Stimulated activated CD4-positive, alpha-beta T cell treated with anti-CD3 and anti-CD28 coated beads, TNF-alpha, amount 100 ng/mL, for 24 hours (primary cell): ENCODE measurements at regions not wholly inside any gene's neighbourhood (a gene's known extent, or its start where the extent isn't known, plus 50 kb on each side); places are given as distances from the start of the nearest gene placed in this dataset.
"Not testable (repeated sequence)": the region's sequence is repeated elsewhere in the genome, so short reads cannot be mapped to it uniquely, and the experiment has no call there.

Experiments
- DNase-seq, 3 experiments: peaks; one replicate each; pipeline ENCODE4 v3.0.0-alpha.2; 2020; ENCODE audit warnings: low read depth in 3 of 3

DNA sequence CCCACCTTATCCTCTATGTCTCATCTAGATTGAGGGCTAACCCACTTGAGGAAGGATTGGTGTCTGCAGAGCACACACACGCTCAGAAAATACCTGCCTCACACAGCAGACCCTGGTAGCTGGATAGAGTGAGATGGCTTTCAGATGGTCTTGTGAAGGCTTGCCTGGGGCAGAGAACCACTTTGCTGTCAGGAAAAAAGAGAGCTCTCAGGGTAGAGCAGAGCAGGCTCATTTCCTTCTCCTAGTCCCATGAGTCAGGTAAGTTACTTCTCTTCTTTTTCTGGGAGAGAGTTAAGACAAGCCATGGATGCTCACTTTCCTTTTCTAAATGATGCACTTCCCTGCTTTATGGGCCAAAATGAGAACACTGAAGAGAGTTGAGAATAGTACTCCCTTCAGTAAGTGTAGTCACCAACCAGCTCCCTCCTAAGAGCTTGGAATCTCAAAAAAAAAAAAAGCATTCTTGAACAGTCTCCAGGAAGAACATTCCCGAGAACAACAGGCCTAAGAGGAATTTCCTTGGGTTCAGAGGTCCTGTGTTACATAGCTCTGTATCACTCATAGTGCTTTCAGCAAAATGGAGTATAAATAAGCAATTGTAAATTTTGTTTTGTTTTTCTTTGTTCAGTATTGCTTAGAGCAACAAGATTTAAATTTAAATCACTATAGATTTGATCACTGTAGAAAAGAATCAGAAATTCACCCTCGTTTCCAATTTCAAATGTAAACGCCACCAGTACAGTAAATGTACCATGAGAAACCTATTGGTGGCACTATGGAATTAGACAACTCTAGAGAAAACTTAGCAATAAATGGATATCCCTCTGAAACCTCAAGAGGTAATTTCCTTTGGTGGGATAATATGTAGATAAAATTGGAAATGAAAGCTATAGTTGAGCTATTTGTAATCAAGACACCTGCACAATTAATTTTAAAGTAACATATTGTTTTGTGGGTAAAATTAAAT, 530.3 kb downstream of the RFPL4B start:
- no peak for DNase-seq

DNA sequence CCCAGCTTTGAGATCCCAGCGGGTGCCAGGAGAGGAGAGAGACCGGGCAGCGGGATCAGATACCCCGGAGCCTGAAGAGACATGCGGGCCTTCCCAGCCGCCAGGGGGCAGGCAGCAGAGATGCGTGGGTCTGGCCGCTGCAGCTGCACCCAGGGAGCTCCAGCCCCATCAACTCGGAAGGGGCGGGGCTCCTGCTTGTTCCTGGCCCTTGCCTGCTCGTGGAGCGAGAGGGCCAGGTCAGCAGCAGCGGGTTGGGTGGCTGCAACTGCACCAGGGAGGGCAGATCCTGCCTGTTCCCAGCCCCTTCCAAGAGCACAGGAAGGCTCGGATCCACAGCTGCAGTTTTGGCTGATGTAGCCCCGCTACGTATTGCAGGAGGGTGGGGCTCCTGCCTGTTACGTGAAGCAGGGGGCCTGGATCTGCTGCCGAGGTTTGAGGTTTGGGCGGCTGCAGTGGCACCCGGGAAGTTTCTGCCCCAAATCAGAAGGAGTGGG, 532.8 kb downstream of the RFPL4B start:
- no peak for DNase-seq

DNA sequence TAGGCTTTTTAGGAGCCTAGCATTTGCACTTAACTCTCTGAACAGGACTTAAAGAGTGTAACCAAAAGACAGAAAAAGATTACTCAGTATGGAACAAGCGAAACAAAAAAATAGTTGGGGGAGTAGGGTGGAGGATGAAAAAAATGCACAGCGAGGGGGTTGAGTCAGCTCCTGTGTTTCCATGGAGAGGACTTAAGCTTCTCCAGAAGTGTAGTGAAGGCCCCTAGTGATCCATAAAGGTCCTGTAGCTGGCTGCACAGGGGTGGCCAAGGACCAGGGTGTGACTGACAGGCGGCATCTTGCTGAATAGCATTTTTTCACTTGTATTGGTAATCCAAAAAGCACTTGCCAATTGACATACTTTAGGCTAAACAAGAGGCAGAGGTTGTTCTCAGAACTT, 533.9 kb downstream of the RFPL4B start:
- DNase-seq, result no peak

DNA sequence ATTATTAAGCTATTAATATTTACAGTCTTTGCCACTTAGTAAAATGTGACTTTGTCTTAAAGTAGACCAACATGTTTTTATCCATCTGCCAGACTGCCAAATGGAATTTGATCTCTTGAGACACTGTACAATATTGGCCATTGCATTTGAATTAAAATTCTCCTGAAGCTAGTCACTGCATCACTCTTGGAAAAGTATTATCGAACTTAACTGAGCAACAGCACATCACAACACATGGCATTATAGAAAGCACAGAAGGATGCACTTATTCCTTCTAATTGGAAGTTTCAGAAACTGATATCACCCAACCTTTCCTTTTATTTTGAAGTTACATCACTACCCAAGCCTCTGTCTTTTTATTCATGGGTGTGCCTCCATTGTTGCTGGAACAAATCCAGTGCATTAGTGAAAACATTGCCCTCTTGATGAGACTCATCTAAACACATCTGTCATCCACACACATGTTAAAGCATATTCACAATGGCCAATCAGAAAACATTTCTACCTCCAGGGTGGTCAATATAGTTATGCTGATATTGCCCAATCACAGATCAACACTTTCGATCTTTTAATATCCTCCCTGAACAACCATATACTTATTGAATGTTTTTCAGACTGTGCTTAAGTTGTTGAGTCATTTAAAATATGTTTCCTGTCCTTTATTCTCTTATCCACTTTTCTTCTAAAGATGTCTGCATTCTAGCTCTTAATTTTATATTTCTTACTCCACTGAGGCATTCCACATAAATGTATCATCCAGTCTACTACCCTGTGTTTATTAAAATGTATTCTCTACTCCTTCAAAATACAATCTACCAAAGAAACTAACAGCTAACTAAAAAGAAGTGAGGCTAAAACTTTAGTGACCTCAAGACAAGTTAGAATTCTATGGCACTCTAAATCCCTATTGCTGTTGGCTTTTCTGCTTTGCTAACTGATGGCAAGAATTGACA, 535.0 kb downstream of the RFPL4B start:
- DNase-seq, result no peak

DNA sequence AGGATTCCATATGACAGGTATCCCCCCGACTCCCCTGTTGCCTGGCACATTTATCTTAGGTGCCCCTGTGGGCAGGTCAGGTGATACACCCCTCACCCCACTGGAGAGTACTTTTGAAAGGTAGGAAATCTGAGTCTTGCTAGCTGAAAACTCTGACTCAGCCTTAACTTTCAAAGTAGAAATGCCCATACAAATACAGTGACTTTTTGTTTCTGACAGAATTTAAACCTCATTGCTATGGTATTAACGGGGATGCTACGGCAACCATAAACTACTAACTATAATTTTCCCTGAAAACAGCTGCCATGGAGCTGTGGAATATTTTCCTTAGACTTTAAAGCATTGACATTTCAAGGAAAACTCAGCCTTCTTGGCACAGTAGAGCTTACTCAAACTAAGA, 536.0 kb downstream of the RFPL4B start:
- no peak for DNase-seq

DNA sequence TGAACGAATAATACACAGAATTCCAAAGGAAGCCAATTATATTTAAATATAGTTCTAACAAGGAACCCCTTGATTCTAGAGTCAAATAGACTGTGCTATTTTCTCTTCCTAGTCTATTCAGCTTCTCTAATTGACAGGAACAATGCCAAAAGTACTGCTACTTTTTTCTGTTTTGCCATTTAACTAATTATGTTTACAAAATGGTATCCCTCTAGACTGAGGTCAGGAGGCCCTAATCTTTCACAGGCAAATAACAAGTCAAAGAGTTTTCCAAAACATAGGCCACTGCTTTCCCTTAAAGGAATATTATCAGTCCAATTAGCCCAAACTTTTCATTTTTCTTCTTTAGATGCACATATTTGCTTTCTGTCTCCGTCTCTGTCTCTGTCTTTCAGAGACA, 539.3 kb downstream of the RFPL4B start:
- no peak for DNase-seq

DNA sequence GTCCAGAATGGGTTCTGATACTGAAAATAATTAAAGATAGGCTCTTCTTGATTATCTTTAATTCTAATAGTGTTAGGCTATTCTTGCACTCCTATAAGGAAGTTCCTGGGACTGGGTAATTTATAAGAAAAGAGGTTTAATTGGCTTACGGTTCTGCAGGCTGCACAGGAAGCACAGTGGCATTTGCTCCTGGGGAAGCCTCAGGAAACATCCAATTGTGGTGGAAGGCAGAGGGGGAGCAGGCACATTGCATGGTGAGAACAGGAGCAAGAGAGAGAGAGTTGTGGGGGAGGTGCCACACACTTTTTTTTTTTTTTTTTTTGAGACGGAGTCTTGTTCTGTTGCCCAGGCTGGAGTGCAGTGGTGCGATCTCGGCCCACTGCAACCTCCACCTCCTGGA, 540.3 kb downstream of the RFPL4B start:
- not testable (repeated sequence) for DNase-seq

DNA sequence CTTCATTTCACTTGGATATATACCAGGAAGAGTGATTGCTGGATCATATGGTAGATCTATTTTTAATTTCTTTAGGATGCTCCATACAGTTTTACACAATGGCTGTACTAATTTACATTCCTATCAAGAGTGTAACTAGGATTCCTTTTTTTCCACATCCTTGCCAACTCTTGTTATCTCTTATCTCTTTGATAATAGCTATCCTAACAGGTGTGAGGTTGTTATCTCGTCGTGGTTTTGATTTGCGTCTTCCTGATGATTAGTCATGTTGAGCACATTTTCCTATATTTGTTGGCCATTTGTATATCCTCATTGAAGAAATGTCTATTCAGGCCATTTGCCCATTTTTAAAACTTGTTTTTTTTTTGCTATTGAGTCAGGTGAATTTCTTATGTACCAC, 552.4 kb downstream of the RFPL4B start:
- DNase-seq, result no peak

DNA sequence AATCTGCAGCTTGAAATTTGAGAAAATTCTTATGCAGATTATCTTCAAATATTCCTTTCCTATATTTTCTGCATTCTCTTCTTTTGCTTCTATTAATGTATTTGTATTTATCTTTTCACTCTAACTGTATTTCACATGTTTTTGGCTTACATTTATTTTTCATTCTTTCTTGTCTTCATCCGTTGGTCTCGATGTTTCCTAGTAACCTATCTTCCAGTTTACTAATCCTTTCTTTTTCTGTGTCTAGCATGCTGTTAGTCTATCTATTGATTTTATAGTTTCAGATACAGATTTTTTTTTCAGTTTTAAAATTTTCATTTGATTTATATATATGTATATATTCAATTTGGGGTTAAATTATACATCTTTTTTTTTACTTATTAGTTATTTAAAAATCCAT, 556.2 kb downstream of the RFPL4B start:
- DNase-seq, result no peak

DNA sequence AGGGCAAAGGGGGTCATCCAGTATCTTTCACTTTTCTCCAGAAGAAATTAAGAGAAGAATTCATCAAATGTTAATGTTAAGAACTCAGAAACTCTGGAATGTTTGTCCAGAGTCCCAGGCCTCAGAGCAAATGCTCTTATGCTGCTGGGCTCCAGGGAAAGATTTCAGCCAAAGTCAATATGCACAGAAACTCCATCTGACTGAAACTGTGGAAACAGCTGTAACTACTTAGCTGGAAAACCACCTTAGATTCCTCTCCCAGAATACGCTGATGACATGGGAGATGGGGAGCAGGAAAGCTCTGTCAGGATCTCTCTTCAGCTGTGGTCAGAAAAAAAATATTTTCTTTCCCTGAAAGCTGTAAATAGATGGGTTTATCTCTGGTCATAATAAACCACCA, 559.6 kb downstream of the RFPL4B start:
- DNase-seq, result no peak

DNA sequence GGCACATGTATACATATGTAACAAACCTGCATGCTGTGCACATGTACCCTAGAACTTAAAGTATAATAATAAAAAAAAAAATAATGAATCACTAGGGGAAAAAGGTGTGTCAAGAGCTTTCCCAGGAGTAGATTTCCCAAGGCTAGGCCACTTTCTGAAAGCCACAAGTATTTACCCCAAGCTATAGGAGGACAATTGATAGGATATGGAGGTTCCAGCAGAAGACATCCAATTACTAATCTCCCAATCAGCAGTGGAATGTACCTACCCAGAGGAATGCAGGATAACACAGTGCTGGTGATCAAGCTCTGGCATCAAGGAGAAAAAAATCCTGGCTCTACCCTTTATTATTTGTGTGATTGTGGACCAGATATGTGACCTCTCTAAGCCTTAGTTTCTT, 562.7 kb downstream of the RFPL4B start:
- DNase-seq, result no peak

DNA sequence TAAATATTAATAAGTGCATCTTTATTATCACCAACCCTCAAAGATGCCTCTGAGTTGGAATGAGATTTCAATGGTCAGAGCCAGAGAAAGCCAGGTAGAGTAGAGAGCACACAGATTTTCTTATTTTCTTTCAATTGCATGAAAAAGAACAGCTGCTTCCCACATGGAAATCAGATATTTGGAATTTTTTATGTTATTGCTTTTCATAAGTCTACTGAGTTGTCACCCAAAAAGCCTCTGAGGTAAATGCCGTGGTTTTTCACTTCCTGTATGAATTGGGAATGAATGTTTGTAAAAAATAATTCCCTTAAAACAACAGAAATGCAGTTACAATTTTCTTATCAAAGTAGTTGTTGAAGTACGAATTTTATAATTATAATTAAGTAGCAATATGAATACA, 563.1 kb downstream of the RFPL4B start:
- no peak for DNase-seq

DNA sequence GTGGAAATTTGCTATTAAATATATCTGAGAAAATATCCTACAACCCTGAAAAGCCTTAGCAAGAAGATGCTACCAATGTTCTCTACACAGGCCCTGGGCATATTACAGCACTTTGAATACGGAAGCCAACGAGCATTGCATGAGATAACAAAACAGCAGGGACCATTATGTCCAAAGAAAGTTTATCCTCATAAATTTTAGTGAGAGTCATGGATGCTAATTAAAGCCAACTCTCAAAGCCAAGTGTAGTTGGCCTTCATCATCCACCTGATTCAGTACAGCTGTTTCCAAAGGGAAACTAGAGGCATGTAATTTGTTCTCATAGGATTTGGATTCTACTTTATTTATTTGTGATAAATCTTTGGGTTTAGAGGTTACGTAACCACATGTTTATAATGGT, 564.8 kb downstream of the RFPL4B start:
- no peak for DNase-seq

DNA sequence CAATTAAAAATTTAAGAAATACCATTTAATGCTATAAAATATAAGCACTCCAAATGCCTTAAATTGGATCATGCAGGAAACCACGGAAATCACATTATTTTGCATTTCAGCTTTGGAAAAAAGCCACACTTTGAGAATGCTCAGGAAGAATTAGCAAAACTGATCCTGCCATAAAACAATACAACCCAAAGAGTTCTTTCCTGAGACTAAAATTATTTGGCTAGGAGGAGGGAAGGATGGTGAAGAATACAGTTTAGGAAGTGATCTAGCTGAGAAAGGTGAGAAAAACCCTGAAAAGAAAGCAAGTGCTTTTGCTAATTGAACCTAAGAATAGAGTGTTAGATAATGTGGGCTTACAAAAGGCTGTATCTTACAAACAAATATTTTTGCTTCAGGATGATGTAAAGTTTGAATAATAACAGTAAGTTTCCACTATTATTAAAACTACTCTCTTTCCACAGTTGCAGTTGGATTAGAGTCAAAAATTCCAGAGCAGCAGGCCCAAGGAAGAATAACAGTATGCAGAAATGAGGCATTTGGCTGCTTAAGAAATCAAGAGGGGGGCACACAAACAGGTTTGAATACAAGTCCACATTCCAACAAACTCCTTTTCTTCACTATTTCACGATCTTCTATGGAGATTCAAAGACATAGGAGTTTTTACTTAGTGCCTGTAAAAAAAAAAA, 565.4 kb downstream of the RFPL4B start:
- DNase-seq, result no peak

DNA sequence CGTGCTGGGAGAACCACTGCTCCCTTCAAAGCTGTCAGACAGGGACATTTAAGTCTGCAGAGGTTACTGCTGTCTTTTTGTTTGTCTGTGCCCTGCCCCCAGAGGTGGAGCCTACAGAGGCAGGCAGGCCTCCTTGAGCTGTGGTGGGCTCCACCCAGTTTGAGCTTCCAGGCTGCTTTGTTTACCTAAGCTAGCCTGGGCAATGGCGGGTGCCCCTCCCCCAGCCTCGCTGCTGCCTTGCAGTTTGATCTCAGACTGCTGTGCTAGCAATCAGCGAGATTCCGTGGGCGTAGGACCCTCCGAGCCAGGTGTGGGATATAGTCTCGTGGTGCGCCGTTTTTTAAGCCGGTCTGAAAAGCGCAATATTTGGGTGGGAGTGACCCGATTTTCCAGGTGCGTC, 572.6 kb downstream of the RFPL4B start:
- not testable (repeated sequence) for DNase-seq

DNA sequence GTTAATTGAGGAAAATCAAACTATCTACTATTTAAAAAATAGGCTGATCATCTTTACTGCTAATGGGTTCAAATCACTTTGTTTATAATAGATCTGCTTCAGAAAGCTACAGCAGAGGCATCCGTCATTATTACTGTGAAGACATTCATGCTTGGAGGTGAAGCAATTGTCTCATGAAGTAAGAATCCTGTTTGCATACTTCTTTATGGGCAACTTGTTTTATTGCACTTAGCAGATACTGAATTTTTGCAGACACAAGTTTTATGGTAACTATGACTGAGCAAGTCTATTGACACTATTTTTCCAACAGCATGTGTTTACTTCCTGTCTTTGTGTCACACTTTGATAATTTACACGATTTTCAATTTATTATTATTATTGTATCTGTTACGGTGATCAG, 573.9 kb downstream of the RFPL4B start:
- no peak for DNase-seq

DNA sequence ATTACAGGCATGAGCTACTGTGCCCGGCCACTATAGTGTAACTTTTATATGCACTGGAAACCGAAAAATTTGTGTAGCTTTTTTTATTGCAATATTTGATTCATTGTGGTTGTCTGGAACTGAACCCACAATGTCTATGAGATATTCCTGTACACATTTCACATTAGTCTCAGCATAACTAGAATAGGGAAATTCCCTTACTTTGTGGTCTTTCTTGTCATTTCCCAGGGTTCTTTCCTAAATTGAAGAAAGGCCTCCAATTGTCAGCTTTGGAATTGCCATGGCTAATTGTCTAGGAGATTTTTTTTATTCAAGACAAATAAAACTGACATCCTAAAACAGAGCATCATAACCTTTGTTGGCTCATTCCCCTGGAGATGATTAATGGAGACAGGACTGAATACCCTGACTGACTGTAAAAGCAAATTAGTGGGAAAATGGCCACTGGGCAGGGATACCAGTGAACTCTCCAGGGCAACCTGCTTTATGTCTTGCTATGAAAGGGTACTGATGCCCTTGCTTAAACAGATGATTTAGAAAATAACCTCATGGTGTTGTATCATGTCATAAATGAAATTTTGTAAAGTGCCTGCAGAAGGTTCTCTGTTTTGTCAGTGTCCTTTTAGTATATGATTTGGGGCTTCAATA, 576.9 kb downstream of the RFPL4B start:
- no peak for DNase-seq

DNA sequence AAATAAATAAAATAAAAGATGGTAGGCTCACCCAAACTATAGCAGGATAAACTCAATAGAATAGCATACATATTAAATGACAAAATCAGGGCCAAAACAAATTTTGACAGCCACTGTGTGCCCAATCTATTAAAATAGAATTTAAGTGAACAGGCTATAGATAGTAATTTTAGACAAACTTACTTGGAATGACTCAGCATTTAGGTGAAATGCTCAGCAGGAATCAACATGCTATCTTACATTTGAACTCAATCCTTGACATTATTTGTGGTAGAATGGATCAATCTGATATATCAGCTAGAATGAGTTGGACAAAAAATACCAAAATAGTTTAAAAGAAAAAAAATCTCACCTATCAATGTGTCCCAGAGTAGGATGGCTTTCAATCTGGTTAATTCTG, 578.6 kb downstream of the RFPL4B start:
- no peak for DNase-seq

DNA sequence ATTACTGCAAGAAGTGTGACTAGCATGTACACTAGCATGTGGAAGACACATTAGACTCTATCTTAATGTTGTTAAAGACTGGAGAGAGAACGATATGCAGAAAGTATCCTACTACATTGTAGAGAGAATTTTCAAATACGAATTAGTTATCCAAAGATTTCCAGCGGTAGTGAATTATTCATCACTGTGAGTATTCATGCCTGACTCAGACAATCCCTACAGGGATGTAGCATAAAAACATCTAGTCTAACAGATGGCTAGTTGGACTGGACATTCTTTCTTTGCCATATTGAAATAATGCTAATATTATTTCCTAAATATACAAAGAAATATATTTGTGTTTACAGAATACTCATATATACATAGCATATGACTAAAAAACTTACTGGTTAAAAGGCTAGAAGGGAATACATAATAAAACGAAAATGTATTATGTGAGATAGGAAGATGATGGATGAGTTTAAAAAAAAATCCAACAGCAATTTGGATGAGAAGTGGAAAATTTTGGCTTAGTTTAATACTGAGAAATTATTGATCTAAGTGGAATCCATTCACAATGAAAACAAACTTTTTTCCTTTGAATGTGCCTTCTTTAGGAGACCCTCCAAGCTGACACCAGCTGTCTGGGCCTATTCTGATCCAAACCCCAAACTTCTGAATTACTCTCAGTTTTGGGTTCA, 580.7 kb downstream of the RFPL4B start:
- no peak for DNase-seq

DNA sequence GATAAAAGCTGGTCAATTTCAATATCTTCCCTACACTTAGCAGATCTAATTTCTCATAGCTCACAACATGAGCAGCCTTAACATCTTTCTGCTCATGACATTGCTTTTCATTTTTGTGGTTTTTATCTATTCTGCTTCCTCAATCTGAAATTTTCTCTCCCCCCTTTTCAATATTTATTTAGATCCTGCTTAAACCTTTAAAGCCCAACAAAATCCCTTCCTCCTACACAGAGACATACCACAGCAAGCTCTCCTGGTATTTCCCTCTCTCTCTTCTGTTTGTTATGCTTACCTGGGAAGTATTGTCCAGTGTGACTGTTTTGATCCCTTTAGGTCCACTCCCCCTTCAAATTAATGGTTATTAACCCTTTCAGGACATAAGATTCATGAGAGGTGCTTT, 582.5 kb downstream of the RFPL4B start:
- no peak for DNase-seq

DNA sequence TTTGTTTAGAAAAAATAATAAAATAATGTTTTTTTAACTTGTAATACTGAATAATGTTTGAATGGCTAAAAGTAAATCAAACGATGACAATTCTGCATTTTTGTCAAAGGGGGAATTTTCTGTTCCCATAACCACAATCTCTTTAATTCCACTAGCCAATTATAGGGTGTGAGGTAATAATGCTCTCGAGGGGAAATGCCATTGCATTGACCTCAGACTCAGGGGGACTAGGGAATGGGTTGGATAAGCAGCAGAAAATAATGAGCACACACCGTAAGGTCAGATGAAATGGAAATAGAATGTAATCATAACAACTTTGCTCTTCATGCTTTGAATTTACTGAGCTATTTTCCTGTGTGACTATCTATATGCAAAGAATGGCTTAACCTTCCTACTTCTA, 584.7 kb downstream of the RFPL4B start:
- no peak for DNase-seq
